Right lobe of liver (tissue), 6 donors: ENCODE measurements at regions not wholly inside any gene's neighbourhood (a gene's known extent, or its start where the extent isn't known, plus 50 kb on each side); places are given as distances from the start of the nearest gene placed in this dataset.
A peak's percentile ranks its signal among the peaks of the same experiment; 100 is the strongest.

Experiments used
- ATAC-seq, 4 donors: fragments of 200-7000 bp; cut with Tn5 transposase; one replicate each; pipeline ENCODE4 v1.9.1; 2020; ENCODE audit warnings: mild to moderate bottlenecking in 4 of 4, moderate library complexity in 4 of 4
- DNase-seq, 3 donors: peaks; one replicate each; pipeline ENCODE4 v3.0.0-alpha.2; 2020
- H3K27ac ChIP-seq, 3 donors: fragments of 200-600 bp; one replicate each; pipeline ENCODE4 v1.8.0; 2022
- H3K27me3 ChIP-seq, 2 donors: fragments of 200-600 bp; one replicate each; pipeline ENCODE4 v1.8.0; 2022
- H3K36me3 ChIP-seq, 4 donors: fragments of 200-600 bp; sonication (generic) in 1 of 4; one replicate each; pipeline versions ENCODE4 v1.5.1 to v1.8.0; 2017 to 2022; ENCODE audit warnings: control low read depth in 1 of 4
- H3K4me1 ChIP-seq, 4 donors: fragments of 200-600 bp; sonication (generic) in 1 of 4; one replicate each; pipeline versions ENCODE4 v1.5.1 to v1.8.0; 2017 to 2022; ENCODE audit warnings: control low read depth in 1 of 4
- H3K4me3 ChIP-seq, 3 donors: fragments of 200-600 bp; one replicate each; pipeline ENCODE4 v1.8.0; 2022
- H3K9me3 ChIP-seq, 4 donors: fragments of 200-600 bp; sonication (generic) in 1 of 4; one replicate each; pipeline versions ENCODE4 v1.5.1 to v1.8.0; 2017 to 2022; ENCODE audit warnings: control low read depth in 1 of 4
- CTCF ChIP-seq, 4 donors: fragments of 200-600 bp in 3 of 4; fragments of 450-650 bp in 1 of 4; IDR thresholded peaks; one replicate each; pipeline versions ENCODE4 v1.5.1 to v1.8.0; 2016 to 2022; ENCODE audit warnings: antibody characterized with exemption in 4 of 4, mild to moderate bottlenecking in 2 of 4
- POLR2A ChIP-seq: fragments of 450-650 bp; IDR thresholded peaks from one replicate; pipeline ENCODE4 v1.6.1; 2017; ENCODE audit warnings: antibody characterized with exemption, mild to moderate bottlenecking
- WGBS: methylation state at CpG from one replicate; pipeline ENCODE4 v1.1.6; 2018; ENCODE audit warnings: low coverage, low lambda C conversion rate; ENCODE audit not compliant: insufficient coverage; ENCODE audit errors: missing lambda C conversion rate; 5-methylcytosine and 5-hydroxymethylcytosine counted together
- intact Hi-C, 2 donors: fragments of 100-400 bp; cut with DNase I; formaldehyde crosslinking; loops; one replicate each; pipeline versions ENCODE4 v1.11.2 to v1.14.1; 2022
- donor health status: DM: no; HTN: yes; CAD: no.
- donor health status: DM: no; HTN: no; CAD: no.
- donor health status: DM: no; HTN: no; CAD: no.
- donor health status: DM: no; HTN: yes; CAD: no.
- donor health status: DM: no; HTN: yes; CAD: no.

DNA sequence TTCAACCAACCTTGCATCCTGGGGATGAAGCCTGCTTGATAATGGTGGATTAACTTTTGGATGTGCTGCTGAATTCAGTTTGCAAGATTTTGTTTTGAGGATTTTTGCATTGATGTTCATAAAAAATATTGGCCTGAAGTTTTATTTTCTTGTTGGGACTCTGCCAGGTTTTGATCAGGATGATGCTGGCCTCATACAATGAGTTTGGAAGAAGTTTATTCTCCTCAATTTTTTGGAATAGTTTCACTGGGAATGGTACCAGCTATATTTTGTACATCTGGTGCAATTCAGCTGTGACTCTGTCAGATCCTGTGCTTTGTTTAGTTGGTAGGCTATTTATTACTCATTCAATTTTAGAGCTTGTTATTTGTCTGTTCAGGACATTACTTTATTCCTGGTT lies 340.3 kb upstream of the TRAM1L1 start:
- intact Hi-C loops, result no loop called here

DNA sequence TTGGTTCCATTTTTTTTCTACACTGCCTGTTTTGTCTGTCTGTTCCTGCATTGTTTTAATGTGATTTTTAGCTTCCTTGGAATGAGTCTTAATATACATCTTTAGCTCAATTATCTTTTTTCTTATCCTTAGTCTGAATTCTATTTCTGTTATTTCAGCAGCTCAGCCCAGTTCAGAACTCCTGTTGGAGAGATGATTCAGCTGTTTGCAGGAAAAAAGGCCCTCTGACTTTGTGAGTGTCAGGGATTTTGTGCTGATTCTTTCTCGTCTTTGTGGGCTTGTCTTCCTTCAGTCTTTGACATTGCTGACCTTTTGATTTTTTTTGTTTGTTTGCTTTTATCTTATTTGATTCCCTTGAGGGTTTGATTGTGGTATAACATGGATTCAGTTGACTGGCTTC lies 343.2 kb upstream of the TRAM1L1 start:
- intact Hi-C loops, result no loop called here
- Histone ChIP-seq H3K36me3 (no peaks in the 10 kb centered on the region), H3K4me1 (no peaks in the 10 kb centered on the region), H3K27me3 (no peaks in the 10 kb centered on the region), H3K27ac (no peak overlapping the region), H3K4me3 (no peak overlapping the region), H3K9me3 (no peaks in the 10 kb centered on the region)
- no peak for DNase-seq
- ATAC-seq, result no peak
- TF ChIP-seq CTCF (IDR thresholded peaks at IDR 0.05), result no peak
- no peak for TF ChIP-seq POLR2A
- 50% methylated on average over 1 of the region's 1 CpG for WGBS

More for the DNA sequence above, 340.3 kb upstream of the TRAM1L1 start:
- no peak for ATAC-seq
- no peaks in the 10 kb centered on the region for H3K9me3 ChIP-seq
- no peak overlapping the region for H3K27ac ChIP-seq
- no peak for TF ChIP-seq CTCF (IDR thresholded peaks at IDR 0.05)
- TF ChIP-seq POLR2A, result no peak
- H3K36me3 ChIP-seq, result no peaks in the 10 kb centered on the region
- H3K4me3 ChIP-seq, result no peak overlapping the region
- DNase-seq, result no peak
- no peaks in the 10 kb centered on the region for H3K4me1 ChIP-seq
- H3K27me3 ChIP-seq, result no peaks in the 10 kb centered on the region

DNA sequence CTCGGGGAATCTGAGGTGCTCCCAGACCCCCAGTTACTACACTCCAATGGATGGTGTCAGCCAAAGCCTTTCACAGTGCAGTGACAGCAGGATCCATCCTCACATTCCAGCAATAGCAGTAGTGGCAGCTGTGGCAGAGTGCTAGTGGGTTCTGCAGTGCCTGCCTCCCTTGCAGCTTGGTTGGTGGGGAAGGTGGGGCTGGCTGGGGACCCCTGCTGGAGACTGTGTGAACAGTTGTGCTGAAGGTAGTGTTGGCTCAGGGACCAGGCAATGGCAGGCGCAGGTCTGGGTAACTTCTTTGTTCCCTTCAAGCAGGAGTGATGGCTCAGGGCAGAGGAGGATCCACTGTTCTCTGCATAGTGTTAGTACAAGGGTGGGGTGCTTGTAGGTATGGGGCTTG lies 343.7 kb upstream of the TRAM1L1 start:
- ATAC-seq (peak in 1 of 4 donors; percentile 10), DNase-seq (no peak)
- 90% methylated on average over 2 of the region's 2 CpGs for WGBS
- no peak overlapping the region for H3K27ac ChIP-seq
- intact Hi-C loops, result no loop called here
- TF ChIP-seq POLR2A (no peak), CTCF (IDR thresholded peaks at IDR 0.05) (no peak)
- no peak overlapping the region for H3K4me3 ChIP-seq
- no peaks in the 10 kb centered on the region for H3K27me3 ChIP-seq
- no peaks in the 10 kb centered on the region for H3K4me1 ChIP-seq
- no peaks in the 10 kb centered on the region for H3K36me3 ChIP-seq
- no peaks in the 10 kb centered on the region for H3K9me3 ChIP-seq

GRCh38 chr4:117429506-117429905 lies 344.1 kb upstream of the TRAM1L1 start:
- ATAC-seq, result peak in 1 of 4 donors; percentile 28
- Histone ChIP-seq H3K4me3 (no peak overlapping the region), H3K9me3 (no peaks in the 10 kb centered on the region), H3K27ac (no peak overlapping the region), H3K4me1 (no peaks in the 10 kb centered on the region), H3K36me3 (no peaks in the 10 kb centered on the region), H3K27me3 (no peaks in the 10 kb centered on the region)
- DNase-seq, result peak in 1 of 3 donors; percentile 37
- no CpG with 5 or more reads among the region's 5 CpGs for WGBS
- intact Hi-C loops, result no loop called here
- TF ChIP-seq POLR2A (no peak), CTCF (IDR thresholded peaks at IDR 0.05) (no peak)

- WGBS, result 45% methylated on average over 1 of the region's 1 CpG
- no peak for TF ChIP-seq POLR2A
- TF ChIP-seq CTCF (IDR thresholded peaks at IDR 0.05), result no peak
- Histone ChIP-seq H3K4me1 (no peaks in the 10 kb centered on the region), H3K4me3 (no peak overlapping the region), H3K27me3 (no peaks in the 10 kb centered on the region), H3K36me3 (no peaks in the 10 kb centered on the region), H3K9me3 (no peaks in the 10 kb centered on the region), H3K27ac (no peak overlapping the region)
- DNase-seq, result no peak
- intact Hi-C loops, result no loop called here
- ATAC-seq, result peak; percentile 31 to 88 (median 45)
Measured at GRCh38 chr4:117434424-117434823, 349.0 kb upstream of the TRAM1L1 start.
